ENCODE measurements at regions not wholly inside any gene's neighbourhood (a gene's known extent, or its start where the extent isn't known, plus 50 kb on each side); places are given as distances from the start of the nearest gene placed in this dataset.

- Mint-ChIP-seq H3K27me3 (ENCODE audit: insufficient read depth, unreplicated experiment) (peaks cover 37% of the 10 kb centered on the region), H3K9me3 (ENCODE audit: unreplicated experiment) (no peaks in the 10 kb centered on the region), H3K36me3 (ENCODE audit: insufficient read depth, unreplicated experiment) (no peaks in the 10 kb centered on the region), H3K27ac (ENCODE audit: low read depth, unreplicated experiment) (no peak overlapping the region), H3K4me1 (ENCODE audit: insufficient read depth, unreplicated experiment) (no peaks in the 10 kb centered on the region), H3K4me3 (ENCODE audit: unreplicated experiment) (no peak overlapping the region)
- intact Hi-C loops (cut with micrococcal nuclease) = no loop called here
- CTCF ChIA-PET = interaction anchor here (0.7 kb wide), 1 partner anchor 714 kb away, joined by 3 read pairs; no protein-coding TSS in a partner anchor
- DNase-seq (ENCODE audit: unreplicated experiment) = no peak
- TF ChIP-seq CTCF (IDR thresholded peaks at IDR 0.05; ENCODE audit: unreplicated experiment) = no peak
- no TSS peak for BruUV-seq (replicated peaks)
- POLR2A ChIA-PET = no interaction called here
Observed at GRCh38 chr17:70658317-70658716, 489.0 kb downstream of the KCNJ2 start.

DNA sequence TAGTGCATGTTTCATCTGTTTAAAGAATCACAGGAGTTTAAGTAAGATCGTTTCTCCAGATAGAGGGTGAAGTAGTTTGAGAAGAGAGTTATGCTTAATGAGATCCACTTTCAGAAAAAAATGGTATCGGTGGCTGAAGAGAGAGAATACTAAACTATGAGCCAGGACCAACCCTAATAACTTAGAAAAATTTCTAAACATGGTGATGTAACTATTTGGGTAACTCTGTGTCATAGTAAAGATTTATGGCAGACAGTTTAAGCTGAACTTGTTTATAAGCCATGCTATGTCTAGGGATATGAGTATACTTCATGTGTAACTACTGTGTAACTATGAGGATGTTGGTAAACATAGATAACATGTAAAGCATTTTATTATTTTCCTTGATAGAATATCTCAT, 489.5 kb downstream of the KCNJ2 start:
- ChIA-PET POLR2A (interaction anchor here (0.7 kb wide), 1 partner anchor 51 kb away, joined by 3 read pairs; no protein-coding TSS in a partner anchor), CTCF (interaction anchor here (0.7 kb wide), 2 partner anchors 714 to 755 kb away, joined by 3 to 5 read pairs; no protein-coding TSS in a partner anchor)
- BruUV-seq (replicated peaks) = no TSS peak
- Mint-ChIP-seq H3K4me3 (ENCODE audit: unreplicated experiment) (no peak overlapping the region), H3K4me1 (ENCODE audit: insufficient read depth, unreplicated experiment) (no peaks in the 10 kb centered on the region), H3K27me3 (ENCODE audit: insufficient read depth, unreplicated experiment) (peaks cover 37% of the 10 kb centered on the region), H3K9me3 (ENCODE audit: unreplicated experiment) (no peaks in the 10 kb centered on the region), H3K36me3 (ENCODE audit: insufficient read depth, unreplicated experiment) (no peaks in the 10 kb centered on the region), H3K27ac (ENCODE audit: low read depth, unreplicated experiment) (no peak overlapping the region)
- TF ChIP-seq CTCF (IDR thresholded peaks at IDR 0.05; ENCODE audit: unreplicated experiment) = no peak
- intact Hi-C loops (cut with micrococcal nuclease) = no loop called here
- DNase-seq (ENCODE audit: unreplicated experiment) = no peak

DNA sequence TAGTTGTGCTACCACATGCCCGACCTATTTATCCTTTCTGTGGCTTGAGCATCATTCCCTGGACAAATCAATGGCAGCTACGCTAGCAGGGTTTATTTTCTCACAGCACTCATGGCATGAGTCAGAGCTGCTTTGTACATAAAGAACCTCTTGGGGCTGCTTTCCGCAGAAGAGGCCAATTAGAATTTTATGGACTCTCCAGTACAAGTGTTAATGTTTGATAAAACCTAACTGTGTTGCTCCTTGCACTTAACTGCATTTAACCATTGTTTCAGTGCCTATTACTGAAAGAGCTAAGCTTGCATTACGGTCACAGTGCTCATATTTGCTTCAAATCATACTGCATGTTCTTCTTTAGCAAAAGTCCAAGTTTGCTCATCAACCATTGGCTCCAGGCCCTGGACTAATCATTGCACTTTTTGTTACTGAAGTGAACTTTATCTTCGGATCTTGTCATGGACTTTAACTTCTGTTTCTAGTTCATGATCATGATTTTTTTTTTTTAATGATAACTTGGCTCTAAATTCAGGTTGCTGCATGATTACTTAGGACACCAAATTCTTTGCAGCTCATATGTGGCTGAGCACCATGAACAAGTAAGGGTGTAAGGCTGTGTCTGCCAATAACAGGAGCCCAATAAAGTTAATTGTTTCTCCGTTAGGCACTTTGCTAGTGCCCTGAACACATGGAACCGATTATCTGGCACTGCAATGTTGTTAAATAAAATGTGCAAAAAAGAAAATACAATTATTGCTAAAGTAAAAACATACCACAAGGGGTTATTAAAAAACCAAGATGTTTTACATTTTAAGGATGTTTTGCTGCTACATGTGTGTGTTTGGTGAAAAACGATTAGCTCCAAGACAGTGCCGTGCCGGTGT, 492.2 kb downstream of the KCNJ2 start:
- H3K4me1 Mint-ChIP-seq (ENCODE audit: insufficient read depth, unreplicated experiment) = no peaks in the 10 kb centered on the region
- intact Hi-C loops (cut with micrococcal nuclease) = no loop called here
- TF ChIP-seq CTCF (IDR thresholded peaks at IDR 0.05; ENCODE audit: unreplicated experiment) = no peak
- no peaks in the 10 kb centered on the region for H3K36me3 Mint-ChIP-seq (ENCODE audit: insufficient read depth, unreplicated experiment)
- ChIA-PET POLR2A (interaction anchor here (0.7 kb wide), 1 partner anchor 201 kb away, joined by 3 read pairs; no protein-coding TSS in a partner anchor), CTCF (interaction anchor here (1.0 kb wide), 1 partner anchor 25 kb away, joined by 3 read pairs; no protein-coding TSS in a partner anchor)
- H3K27ac Mint-ChIP-seq (ENCODE audit: low read depth, unreplicated experiment) = no peak overlapping the region
- H3K27me3 Mint-ChIP-seq (ENCODE audit: insufficient read depth, unreplicated experiment) = peaks cover 27% of the 10 kb centered on the region
- no peak overlapping the region for H3K4me3 Mint-ChIP-seq (ENCODE audit: unreplicated experiment)
- no TSS peak for BruUV-seq (replicated peaks)
- H3K9me3 Mint-ChIP-seq (ENCODE audit: unreplicated experiment) = no peaks in the 10 kb centered on the region
- DNase-seq (ENCODE audit: unreplicated experiment) = no peak

DNA sequence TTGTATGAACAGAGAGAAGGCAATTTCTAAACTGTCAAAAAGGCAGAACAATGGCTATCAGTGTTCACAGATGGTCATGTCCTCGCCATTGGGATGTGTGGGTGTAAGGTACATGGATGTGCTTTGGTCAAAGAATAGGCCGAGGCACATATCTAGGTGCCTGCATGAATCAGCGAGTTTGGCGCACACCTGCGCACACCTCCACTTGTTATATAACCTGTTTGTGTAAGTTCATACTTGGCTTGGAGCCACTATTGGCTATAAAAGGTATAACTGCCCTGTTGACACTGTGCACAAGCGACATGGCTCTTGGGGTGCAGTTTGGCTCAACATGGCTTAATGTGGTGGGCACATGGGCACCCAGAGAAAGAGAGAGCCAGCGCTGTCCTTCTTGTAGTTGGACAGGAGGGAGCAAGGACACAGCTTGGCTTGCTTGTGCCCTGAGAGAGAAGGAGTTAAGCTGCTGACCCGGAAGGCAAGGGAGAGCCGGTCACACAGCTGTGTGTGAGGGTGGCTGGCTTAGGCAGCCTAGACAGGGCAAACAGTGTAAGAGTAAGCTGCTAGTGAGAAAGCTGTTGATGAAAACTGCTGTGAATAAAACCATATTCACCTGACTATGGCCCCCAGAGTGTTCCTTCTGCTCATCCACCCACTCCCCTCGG, 499.1 kb downstream of the KCNJ2 start:
- Mint-ChIP-seq H3K4me1 (ENCODE audit: insufficient read depth, unreplicated experiment) (no peaks in the 10 kb centered on the region), H3K27me3 (ENCODE audit: insufficient read depth, unreplicated experiment) (peaks cover 34% of the 10 kb centered on the region), H3K27ac (ENCODE audit: low read depth, unreplicated experiment) (no peak overlapping the region), H3K4me3 (ENCODE audit: unreplicated experiment) (no peak overlapping the region), H3K9me3 (ENCODE audit: unreplicated experiment) (no peaks in the 10 kb centered on the region), H3K36me3 (ENCODE audit: insufficient read depth, unreplicated experiment) (no peaks in the 10 kb centered on the region)
- intact Hi-C loops (cut with micrococcal nuclease) = no loop called here
- ChIA-PET CTCF (no interaction called here), POLR2A (no interaction called here)
- no peak for DNase-seq (ENCODE audit: unreplicated experiment)
- BruUV-seq (replicated peaks) = no TSS peak
- no peak for TF ChIP-seq CTCF (IDR thresholded peaks at IDR 0.05; ENCODE audit: unreplicated experiment)

Data from MCF 10A (cell line).